H1 (cell line): ENCODE measurements at regions not wholly inside any gene's neighbourhood (a gene's known extent, or its start where the extent isn't known, plus 50 kb on each side); places are given as distances from the start of the nearest gene placed in this dataset.

Experiments
- CHD1 ChIP-seq: IDR thresholded peaks from 2 replicates; pipeline ENCODE4 v1.6.1; 2012; ENCODE audit warnings: low read depth, low read length, improper control_type of control experiment
- CHD7 ChIP-seq: fragments of 300-600 bp; sonication (generic); IDR thresholded peaks from 2 replicates; pipeline ENCODE4 v1.7.1; 2012; ENCODE audit warnings: low read length, moderate library complexity, mild to moderate bottlenecking, inconsistent platforms; ENCODE audit not compliant: insufficient replicate concordance
- POLR2A ChIP-seq, 2 experiments: IDR thresholded peaks; 1 replicate in 1 of 2; 2 replicates in 1 of 2; pipeline ENCODE4 v1.6.1; 2011; ENCODE audit warnings: low read depth in 2 of 2, low read length in 2 of 2, mild to moderate bottlenecking in 2 of 2; ENCODE audit errors: control extremely low read depth in 1 of 2
- RXRA ChIP-seq: IDR thresholded peaks from 2 replicates; pipeline ENCODE4 v1.6.1; 2011; ENCODE audit warnings: low read depth, mild to moderate bottlenecking, low read length, moderate library complexity; ENCODE audit not compliant: insufficient read depth
- SIX5 ChIP-seq: IDR thresholded peaks from 2 replicates; pipeline ENCODE4 v1.6.1; 2011; ENCODE audit warnings: mild to moderate bottlenecking, low read depth, low read length

GRCh38 chr18:22026889-22027288 lies 142.5 kb upstream of the GATA6 start (continued):
- TF ChIP-seq POLR2A (IDR thresholded peaks at IDR 0.05; ENCODE audit: control extremely low read depth in 1 of 2, low read depth in 2 of 2, low read length in 2 of 2), result no peak
- no peak for TF ChIP-seq SIX5
- no peak for TF ChIP-seq CHD1
- no peak for TF ChIP-seq RXRA
- TF ChIP-seq CHD7, result no peak
